GM12892 (cell line): ENCODE measurements at regions not wholly inside any gene's neighbourhood (a gene's known extent, or its start where the extent isn't known, plus 50 kb on each side); places are given as distances from the start of the nearest gene placed in this dataset.

ENCODE experiments used
- POLR2A ChIP-seq: IDR thresholded peaks from 2 replicates; pipeline ENCODE4 v1.6.1; 2011; ENCODE audit warnings: low read depth, low read length, control low read depth
- POLR2AphosphoS5 ChIP-seq: IDR thresholded peaks from 2 replicates; pipeline ENCODE4 v1.6.1; 2011; ENCODE audit warnings: low read depth, low read length, control low read depth

DNA sequence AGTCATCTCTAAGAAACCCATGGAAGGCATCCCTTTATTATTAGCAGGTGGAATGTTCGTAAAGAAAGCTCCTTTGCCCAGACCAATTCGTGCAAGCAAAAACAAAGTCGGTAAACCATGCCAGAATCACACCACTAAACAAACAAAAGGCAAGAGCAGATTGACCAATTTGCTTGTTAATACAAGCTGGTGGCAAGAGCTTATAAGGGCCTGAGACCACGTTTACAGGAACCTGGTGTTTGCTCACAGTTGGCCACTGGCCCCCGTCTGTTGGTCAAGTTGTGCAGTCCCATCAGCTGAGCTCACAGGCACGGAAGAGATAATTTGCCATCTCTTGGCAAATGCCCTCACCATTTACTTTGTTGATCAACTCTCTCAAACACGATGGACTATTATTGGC lies 342.2 kb upstream of the MKI67 start:
- no peak for TF ChIP-seq POLR2A
- TF ChIP-seq POLR2AphosphoS5, result no peak
